Osteoblast (primary cell): ENCODE measurements at regions not wholly inside any gene's neighbourhood (a gene's known extent, or its start where the extent isn't known, plus 50 kb on each side); places are given as distances from the start of the nearest gene placed in this dataset.

Source experiments
- DNase-seq: peaks from one replicate; pipeline ENCODE4 v3.0.0; 2011; ENCODE audit warnings: low spot score, mixed read lengths; ENCODE audit not compliant: insufficient read length; ENCODE audit errors: missing footprints
- H2AFZ ChIP-seq: 2 replicates; pipeline ENCODE4 v1.6.0; 2011; ENCODE audit warnings: mild to moderate bottlenecking, low read length
- H3K27ac ChIP-seq: 2 replicates; pipeline ENCODE4 v1.5.1; 2011; ENCODE audit warnings: mild to moderate bottlenecking, low read depth, low read length, moderate library complexity
- H3K27me3 ChIP-seq: 2 replicates; pipeline ENCODE4 v1.6.0; 2012; ENCODE audit warnings: mild to moderate bottlenecking, control low read depth, inconsistent platforms, low read length, moderate library complexity; ENCODE audit not compliant: insufficient read depth
- H3K36me3 ChIP-seq: 2 replicates; pipeline ENCODE4 v1.5.1; 2011; ENCODE audit warnings: mild to moderate bottlenecking, low read length, control low read depth, moderate library complexity; ENCODE audit not compliant: insufficient read depth
- H3K4me1 ChIP-seq: 2 replicates; pipeline ENCODE4 v1.5.1; 2011; ENCODE audit warnings: mild to moderate bottlenecking, low read length, control low read depth, moderate library complexity; ENCODE audit not compliant: insufficient read depth
- H3K4me2 ChIP-seq: 2 replicates; pipeline ENCODE4 v1.6.0; 2011; ENCODE audit warnings: mild to moderate bottlenecking, low read length; ENCODE audit not compliant: insufficient read depth
- H3K4me3 ChIP-seq: fragments of 200-600 bp; sonication (generic); 3 replicates; pipeline ENCODE4 v1.5.1; 2012; ENCODE audit warnings: mild to moderate bottlenecking, low read length, inconsistent platforms; ENCODE audit not compliant: insufficient read depth
- H3K79me2 ChIP-seq: 2 replicates; pipeline ENCODE4 v1.6.0; 2012; ENCODE audit warnings: mild to moderate bottlenecking, low read length, control low read depth, inconsistent platforms; ENCODE audit not compliant: insufficient read depth
- H3K9me3 ChIP-seq: 2 replicates; pipeline ENCODE4 v1.5.1; 2011; ENCODE audit warnings: low read depth, low read length, control low read depth
- H4K20me1 ChIP-seq: 2 replicates; pipeline ENCODE4 v1.6.0; 2012; ENCODE audit warnings: mild to moderate bottlenecking, low read length, control low read depth; ENCODE audit not compliant: insufficient read depth
- TF ChIP-seq, protein P1 (sequence below): IDR thresholded peaks from 2 replicates; pipeline ENCODE4 v1.5.1; 2011; ENCODE audit warnings: mild to moderate bottlenecking, low read depth, low read length, moderate library complexity; ENCODE audit errors: extremely low read depth

DNA sequence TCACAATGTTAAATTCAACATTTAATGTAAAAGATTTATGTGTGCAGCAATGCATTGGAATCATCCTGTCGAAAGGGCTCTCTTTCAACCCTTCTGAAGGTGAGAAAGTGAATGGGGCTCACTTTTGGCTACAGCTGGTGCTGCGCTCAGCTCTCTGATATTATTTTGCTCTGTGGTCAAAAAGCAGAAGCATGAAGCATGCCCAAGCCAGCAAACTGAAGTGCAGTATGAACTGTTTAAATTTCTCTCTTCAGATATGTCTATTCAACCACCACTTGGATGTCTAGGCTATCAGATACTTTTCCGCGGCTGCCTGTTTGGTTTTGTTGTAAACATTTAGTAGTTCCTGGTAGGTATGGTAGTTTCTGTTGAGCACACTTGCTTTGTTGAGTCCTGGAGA is 216.9 kb upstream of the TMPRSS15 start:
- Histone ChIP-seq H3K4me2 (no peak overlapping the region), H3K9me3 (no peaks in the 10 kb centered on the region), H3K27ac (no peak overlapping the region), H3K4me3 (no peak overlapping the region), H3K36me3 (no peaks in the 10 kb centered on the region), H3K4me1 (no peaks in the 10 kb centered on the region), H4K20me1 (no peaks in the 10 kb centered on the region), H2AFZ (no peak overlapping the region), H3K79me2 (no peaks in the 10 kb centered on the region), H3K27me3 (no peaks in the 10 kb centered on the region)
- DNase-seq, result no peak
- TF ChIP-seq, protein P1, sequence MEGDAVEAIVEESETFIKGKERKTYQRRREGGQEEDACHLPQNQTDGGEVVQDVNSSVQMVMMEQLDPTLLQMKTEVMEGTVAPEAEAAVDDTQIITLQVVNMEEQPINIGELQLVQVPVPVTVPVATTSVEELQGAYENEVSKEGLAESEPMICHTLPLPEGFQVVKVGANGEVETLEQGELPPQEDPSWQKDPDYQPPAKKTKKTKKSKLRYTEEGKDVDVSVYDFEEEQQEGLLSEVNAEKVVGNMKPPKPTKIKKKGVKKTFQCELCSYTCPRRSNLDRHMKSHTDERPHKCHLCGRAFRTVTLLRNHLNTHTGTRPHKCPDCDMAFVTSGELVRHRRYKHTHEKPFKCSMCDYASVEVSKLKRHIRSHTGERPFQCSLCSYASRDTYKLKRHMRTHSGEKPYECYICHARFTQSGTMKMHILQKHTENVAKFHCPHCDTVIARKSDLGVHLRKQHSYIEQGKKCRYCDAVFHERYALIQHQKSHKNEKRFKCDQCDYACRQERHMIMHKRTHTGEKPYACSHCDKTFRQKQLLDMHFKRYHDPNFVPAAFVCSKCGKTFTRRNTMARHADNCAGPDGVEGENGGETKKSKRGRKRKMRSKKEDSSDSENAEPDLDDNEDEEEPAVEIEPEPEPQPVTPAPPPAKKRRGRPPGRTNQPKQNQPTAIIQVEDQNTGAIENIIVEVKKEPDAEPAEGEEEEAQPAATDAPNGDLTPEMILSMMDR, result no peak

DNA sequence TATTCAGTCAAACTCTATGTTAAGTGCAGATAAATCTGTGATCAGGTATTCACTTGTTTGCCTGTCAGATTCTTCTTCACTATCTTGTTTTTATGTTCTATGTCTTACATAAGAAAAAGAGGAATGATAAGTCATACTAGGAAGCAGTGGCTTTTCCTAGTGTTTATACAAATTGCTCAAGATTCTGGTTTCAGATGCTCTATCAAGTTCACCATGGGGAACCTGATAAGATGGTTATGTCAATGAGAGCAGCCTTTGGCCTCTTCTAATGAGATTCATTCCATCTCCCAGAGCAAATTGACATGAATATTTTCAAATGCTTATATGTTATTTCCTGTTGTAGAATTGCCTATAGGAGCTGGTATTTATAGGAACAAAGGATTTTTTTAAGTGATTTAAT is 218.8 kb upstream of the TMPRSS15 start:
- no peak overlapping the region for H2AFZ ChIP-seq
- DNase-seq, result no peak

DNA sequence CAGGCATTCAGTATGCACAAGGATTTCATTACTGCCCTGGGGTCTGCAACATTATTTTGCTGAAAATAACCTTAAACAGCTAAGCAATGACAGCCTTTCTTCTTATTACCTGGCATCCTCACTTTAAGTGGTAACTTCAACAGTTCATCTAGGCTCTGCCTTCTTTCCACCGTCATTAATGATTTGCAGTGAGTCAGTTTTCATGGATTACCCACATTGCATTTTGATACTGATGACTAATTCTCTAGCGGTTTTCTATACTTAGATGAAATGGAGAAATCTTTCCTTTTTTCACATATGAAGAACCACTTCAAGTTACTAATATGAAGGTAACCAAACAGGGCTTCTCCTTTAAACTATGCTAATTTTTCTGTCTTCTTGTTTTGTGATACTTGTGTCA is 226.9 kb upstream of the TMPRSS15 start:
- TF ChIP-seq, protein P1, result no peak
- Histone ChIP-seq H3K79me2 (no peaks in the 10 kb centered on the region), H3K36me3 (no peaks in the 10 kb centered on the region), H3K9me3 (no peaks in the 10 kb centered on the region), H3K27ac (no peak overlapping the region), H4K20me1 (no peaks in the 10 kb centered on the region), H2AFZ (no peak overlapping the region), H3K27me3 (no peaks in the 10 kb centered on the region), H3K4me1 (no peaks in the 10 kb centered on the region), H3K4me3 (no peak overlapping the region), H3K4me2 (no peak overlapping the region)
- no peak for DNase-seq

More for the DNA sequence above, 218.8 kb upstream of the TMPRSS15 start:
- Histone ChIP-seq H3K36me3 (no peaks in the 10 kb centered on the region), H3K27ac (no peak overlapping the region), H4K20me1 (no peaks in the 10 kb centered on the region), H3K79me2 (no peaks in the 10 kb centered on the region), H3K4me3 (no peak overlapping the region), H3K4me2 (no peak overlapping the region), H3K9me3 (no peaks in the 10 kb centered on the region), H3K27me3 (no peaks in the 10 kb centered on the region), H3K4me1 (no peaks in the 10 kb centered on the region)
- TF ChIP-seq, protein P1, result no peak

DNA sequence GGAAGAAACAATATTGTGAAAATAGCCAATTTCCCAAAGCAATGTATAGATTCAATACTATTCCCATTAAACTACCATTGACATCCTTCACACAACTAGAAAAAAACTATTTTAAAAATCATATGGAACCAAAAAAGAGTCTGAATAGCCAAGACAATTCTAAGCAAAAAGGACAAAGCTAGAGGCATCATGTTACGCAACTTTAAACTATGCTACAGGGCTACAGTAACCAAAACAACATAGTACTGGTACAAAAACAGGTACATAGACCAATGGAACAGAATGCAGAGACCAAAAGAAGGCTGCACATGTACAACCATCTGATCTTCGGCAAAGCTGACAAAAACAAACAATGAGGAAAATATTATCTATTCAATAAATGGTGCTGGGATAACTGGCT is 233.3 kb upstream of the TMPRSS15 start:
- no peak overlapping the region for H3K4me2 ChIP-seq

More for the DNA sequence above, 233.3 kb upstream of the TMPRSS15 start:
- H3K9me3 ChIP-seq, result no peaks in the 10 kb centered on the region
- H3K27ac ChIP-seq, result no peak overlapping the region
- H4K20me1 ChIP-seq, result no peaks in the 10 kb centered on the region
- H2AFZ ChIP-seq, result no peak overlapping the region
- H3K79me2 ChIP-seq, result no peaks in the 10 kb centered on the region
- TF ChIP-seq, protein P1, result no peak
- DNase-seq, result no peak
- no peaks in the 10 kb centered on the region for H3K36me3 ChIP-seq
- H3K4me3 ChIP-seq, result no peak overlapping the region
- no peaks in the 10 kb centered on the region for H3K4me1 ChIP-seq
- H3K27me3 ChIP-seq, result no peaks in the 10 kb centered on the region
